GM23338 (cell line): ENCODE measurements at regions not wholly inside any gene's neighbourhood (a gene's known extent, or its start where the extent isn't known, plus 50 kb on each side); places are given as distances from the start of the nearest gene placed in this dataset.

ENCODE experiments used
- ATAC-seq: fragments of 200-7000 bp; cut with Tn5 transposase; 3 replicates; pipeline ENCODE4 v1.9.1; 2020
- DNase-seq: peaks from one replicate; pipeline ENCODE4 v3.0.0-alpha.2; 2015; ENCODE audit warnings: low spot score
- H2AFZ ChIP-seq: fragments of 200-600 bp; sonication (generic); 2 replicates; pipeline ENCODE4 v1.8.0; 2016; ENCODE audit warnings: antibody characterized with exemption, mild to moderate bottlenecking, moderate library complexity
- H3F3A ChIP-seq: fragments of 200-600 bp; sonication (generic); replicated peaks from 2 replicates; pipeline ENCODE4 v1.8.0; 2017; ENCODE audit warnings: antibody characterized with exemption, mixed run types, low read depth
- H3K27ac ChIP-seq: fragments of 200-600 bp; sonication (generic); 2 replicates; pipeline ENCODE4 v1.6.1; 2016; ENCODE audit warnings: low read depth
- H3K27me3 ChIP-seq: fragments of 200-600 bp; sonication (generic); 2 replicates; pipeline ENCODE4 v1.8.0; 2016; ENCODE audit warnings: mild to moderate bottlenecking, mixed run types, moderate library complexity; ENCODE audit not compliant: insufficient read depth
- H3K36me3 ChIP-seq: fragments of 200-600 bp; sonication (generic); 2 replicates; pipeline ENCODE4 v1.8.0; 2016; ENCODE audit warnings: mild to moderate bottlenecking; ENCODE audit not compliant: insufficient read depth
- H3K4me1 ChIP-seq: fragments of 200-600 bp; sonication (generic); 2 replicates; pipeline ENCODE4 v1.8.0; 2016; ENCODE audit warnings: mild to moderate bottlenecking, moderate library complexity; ENCODE audit not compliant: insufficient read depth
- H3K4me2 ChIP-seq: fragments of 200-600 bp; sonication (generic); 2 replicates; pipeline ENCODE4 v1.7.1; 2017; ENCODE audit warnings: mixed run types
- H3K4me3 ChIP-seq: fragments of 200-600 bp; sonication (generic); 2 replicates; pipeline ENCODE4 v1.6.1; 2016; ENCODE audit warnings: mixed run types
- H3K79me2 ChIP-seq: fragments of 200-600 bp; sonication (generic); replicated peaks from 2 replicates; pipeline ENCODE4 v1.8.0; 2017; ENCODE audit warnings: mild to moderate bottlenecking; ENCODE audit not compliant: insufficient read depth
- H3K9me2 ChIP-seq: fragments of 200-600 bp; sonication (generic); 2 replicates; pipeline ENCODE4 v1.8.0; 2017; ENCODE audit not compliant: insufficient read depth
- H4K20me1 ChIP-seq: fragments of 200-600 bp; sonication (generic); replicated peaks from 2 replicates; pipeline ENCODE4 v1.8.0; 2017; ENCODE audit warnings: mild to moderate bottlenecking; ENCODE audit not compliant: insufficient read depth
- H3K27ac Mint-ChIP-seq: 2 replicates; pipeline ENCODE4 v1.8.0; 2020; ENCODE audit warnings: inconsistent platforms, mild to moderate bottlenecking, moderate library complexity, mixed read lengths
- H3K27me3 Mint-ChIP-seq: 3 replicates; pipeline ENCODE4 v1.8.0; 2022; ENCODE audit warnings: low read depth, mild to moderate bottlenecking, moderate library complexity, mixed read lengths, inconsistent platforms; ENCODE audit not compliant: insufficient read depth, poor library complexity
- H3K36me3 Mint-ChIP-seq: 3 replicates; pipeline ENCODE4 v1.8.0; 2021; ENCODE audit warnings: low read depth, mild to moderate bottlenecking, inconsistent platforms, moderate library complexity, mixed read lengths
- H3K4me1 Mint-ChIP-seq: 3 replicates; pipeline ENCODE4 v1.8.0; 2020; ENCODE audit warnings: mild to moderate bottlenecking, inconsistent platforms, mixed read lengths
- H3K4me3 Mint-ChIP-seq: 3 replicates; pipeline ENCODE4 v1.8.0; 2021; ENCODE audit warnings: moderate library complexity, mild to moderate bottlenecking, inconsistent platforms, mixed read lengths
- H3K9me3 Mint-ChIP-seq: 3 replicates; pipeline ENCODE4 v1.8.0; 2020; ENCODE audit warnings: moderate library complexity, mild to moderate bottlenecking, inconsistent platforms, mixed read lengths
- CTCF ChIP-seq, 2 experiments: fragments of 200-600 bp in 1 of 2; sonication (generic) in 1 of 2; conservative IDR thresholded peaks; 2 replicates each; pipeline versions ENCODE4 v1.5.1 to v1.6.1; 2016 to 2017; ENCODE audit warnings: antibody characterized with exemption in 2 of 2, low read depth in 2 of 2, mild to moderate bottlenecking in 2 of 2, moderate library complexity in 1 of 2
- ETS1 ChIP-seq: IDR thresholded peaks from 2 replicates; pipeline ENCODE4 v1.6.1; 2016; ENCODE audit warnings: antibody characterized with exemption
- REST ChIP-seq: IDR thresholded peaks from one replicate; pipeline ENCODE4 v1.6.1; 2018; ENCODE audit warnings: antibody characterized with exemption; ENCODE audit not compliant: unreplicated experiment
- STAT1 ChIP-seq: IDR thresholded peaks from one replicate; pipeline ENCODE4 v1.6.1; 2016; ENCODE audit warnings: antibody characterized with exemption; ENCODE audit not compliant: unreplicated experiment
- ZNF114 ChIP-seq: fragments of 250-450 bp; sonication (Bioruptor Pico); IDR thresholded peaks from 2 replicates; pipeline ENCODE4 v1.5.0; 2020; ENCODE audit warnings: mild to moderate bottlenecking, moderate library complexity

GRCh38 chr14:96938946-96939345 lies 141.8 kb downstream of the VRK1 start:
- Mint-ChIP-seq H3K27ac (no peak overlapping the region), H3K4me1 (no peaks in the 10 kb centered on the region), H3K27me3 (peaks cover 6% of the 10 kb centered on the region), H3K4me3 (no peak overlapping the region), H3K9me3 (no peaks in the 10 kb centered on the region), H3K36me3 (no peaks in the 10 kb centered on the region)
- Histone ChIP-seq H4K20me1 (no peaks in the 10 kb centered on the region), H3K4me3 (no peak overlapping the region), H2AFZ (no peak overlapping the region), H3F3A (no peaks in the 10 kb centered on the region), H3K4me1 (no peaks in the 10 kb centered on the region), H3K27ac (no peak overlapping the region), H3K9me2 (no peaks in the 10 kb centered on the region), H3K79me2 (no peaks in the 10 kb centered on the region), H3K27me3 (no peaks in the 10 kb centered on the region), H3K36me3 (no peaks in the 10 kb centered on the region), H3K4me2 (no peak overlapping the region)
- TF ChIP-seq STAT1 (no peak), CTCF (conservative IDR thresholded peaks at IDR 0.05; ENCODE audit: low read depth in 2 of 2) (peak; percentile 78 to 91)
- DNase-seq (peak; percentile 51), ATAC-seq (peak; percentile 49; the same call in 2 of the 3 replicates)

GRCh38 chr14:96940009-96940408 lies 142.8 kb downstream of the VRK1 start:
- Histone ChIP-seq H3K27me3 (no peaks in the 10 kb centered on the region), H3K4me2 (no peak overlapping the region), H3F3A (no peaks in the 10 kb centered on the region), H3K36me3 (no peaks in the 10 kb centered on the region), H4K20me1 (no peaks in the 10 kb centered on the region), H3K27ac (no peak overlapping the region), H3K4me1 (no peaks in the 10 kb centered on the region), H2AFZ (no peak overlapping the region), H3K4me3 (no peak overlapping the region), H3K9me2 (no peaks in the 10 kb centered on the region), H3K79me2 (no peaks in the 10 kb centered on the region)
- peak; percentile 83 for TF ChIP-seq REST
- TF ChIP-seq ZNF114: no peak
- DNase-seq (peak; percentile 27), ATAC-seq (peak; percentile 82)
- Mint-ChIP-seq H3K4me3 (no peak overlapping the region), H3K27me3 (peaks cover 6% of the 10 kb centered on the region), H3K27ac (no peak overlapping the region), H3K4me1 (peaks cover 7% of the 10 kb centered on the region; the same call in 1 of the 3 replicates), H3K36me3 (no peaks in the 10 kb centered on the region), H3K9me3 (no peaks in the 10 kb centered on the region)

GRCh38 chr14:96944297-96944696 lies 147.1 kb downstream of the VRK1 start:
- no peak for DNase-seq
- no peaks in the 10 kb centered on the region for H3K9me3 Mint-ChIP-seq
- no peak overlapping the region for H3K4me2 ChIP-seq
- ATAC-seq: no peak
- H3K27me3 Mint-ChIP-seq: peaks cover 9% of the 10 kb centered on the region
- H3F3A ChIP-seq: no peaks in the 10 kb centered on the region
- H3K27ac ChIP-seq: no peak overlapping the region
- H3K9me2 ChIP-seq: no peaks in the 10 kb centered on the region
- H3K4me1 Mint-ChIP-seq: peaks cover 8% of the 10 kb centered on the region; the same call in 2 of the 3 replicates
- H3K79me2 ChIP-seq: no peaks in the 10 kb centered on the region
- H4K20me1 ChIP-seq: no peaks in the 10 kb centered on the region
- peaks cover 2% of the 10 kb centered on the region; the same call in 1 of the 3 replicates for H3K36me3 Mint-ChIP-seq
- H3K27me3 ChIP-seq: no peaks in the 10 kb centered on the region
- H3K4me3 ChIP-seq: no peak overlapping the region
- no peak overlapping the region for H3K4me3 Mint-ChIP-seq
- H3K27ac Mint-ChIP-seq: no peak overlapping the region
- no peaks in the 10 kb centered on the region for H3K4me1 ChIP-seq
- no peaks in the 10 kb centered on the region for H3K36me3 ChIP-seq
- no peak overlapping the region for H2AFZ ChIP-seq
- TF ChIP-seq ETS1 (no peak), REST (no peak)
